ENCODE measurements at regions not wholly inside any gene's neighbourhood (a gene's known extent, or its start where the extent isn't known, plus 50 kb on each side); places are given as distances from the start of the nearest gene placed in this dataset.
A peak's percentile ranks its signal among the peaks of the same experiment; 100 is the strongest.

DNA sequence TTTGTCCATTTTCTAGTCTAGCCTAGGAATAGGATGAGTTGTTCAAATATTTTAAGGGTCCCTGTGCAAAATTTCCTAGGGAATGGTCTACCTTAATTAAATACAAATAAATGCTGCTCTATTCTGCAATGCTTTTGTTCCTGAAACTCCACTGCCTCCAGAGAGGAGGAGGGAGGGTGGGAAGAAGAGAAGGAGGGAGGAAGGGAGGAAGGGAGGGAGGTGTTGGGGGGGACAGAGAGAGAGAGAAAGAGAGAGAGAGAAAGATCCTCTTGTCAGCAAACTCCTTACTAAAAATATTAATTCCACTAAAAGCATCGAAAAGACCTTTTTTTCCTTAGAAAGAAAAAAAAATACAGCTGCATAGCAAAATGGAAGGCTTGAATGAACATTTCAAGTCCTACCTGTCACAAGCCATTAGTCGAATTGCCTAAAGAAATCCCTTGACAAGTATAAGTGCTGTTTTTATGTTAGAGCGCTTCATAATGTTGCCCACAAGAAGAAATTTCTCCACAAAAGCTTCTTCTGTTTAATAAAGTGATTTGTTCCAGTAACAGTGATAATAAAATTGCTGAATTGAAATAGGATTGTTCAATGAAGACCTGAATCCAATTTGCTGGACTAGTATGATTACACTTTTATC lies 106.0 kb downstream of the NKX6-1 start:
- TF ChIP-seq, protein P1, sequence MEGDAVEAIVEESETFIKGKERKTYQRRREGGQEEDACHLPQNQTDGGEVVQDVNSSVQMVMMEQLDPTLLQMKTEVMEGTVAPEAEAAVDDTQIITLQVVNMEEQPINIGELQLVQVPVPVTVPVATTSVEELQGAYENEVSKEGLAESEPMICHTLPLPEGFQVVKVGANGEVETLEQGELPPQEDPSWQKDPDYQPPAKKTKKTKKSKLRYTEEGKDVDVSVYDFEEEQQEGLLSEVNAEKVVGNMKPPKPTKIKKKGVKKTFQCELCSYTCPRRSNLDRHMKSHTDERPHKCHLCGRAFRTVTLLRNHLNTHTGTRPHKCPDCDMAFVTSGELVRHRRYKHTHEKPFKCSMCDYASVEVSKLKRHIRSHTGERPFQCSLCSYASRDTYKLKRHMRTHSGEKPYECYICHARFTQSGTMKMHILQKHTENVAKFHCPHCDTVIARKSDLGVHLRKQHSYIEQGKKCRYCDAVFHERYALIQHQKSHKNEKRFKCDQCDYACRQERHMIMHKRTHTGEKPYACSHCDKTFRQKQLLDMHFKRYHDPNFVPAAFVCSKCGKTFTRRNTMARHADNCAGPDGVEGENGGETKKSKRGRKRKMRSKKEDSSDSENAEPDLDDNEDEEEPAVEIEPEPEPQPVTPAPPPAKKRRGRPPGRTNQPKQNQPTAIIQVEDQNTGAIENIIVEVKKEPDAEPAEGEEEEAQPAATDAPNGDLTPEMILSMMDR (IDR thresholded peaks at IDR 0.05), result no peak
- Mint-ChIP-seq H3K9me3 (no peaks in the 10 kb centered on the region), H3K36me3 (ENCODE audit: low read depth) (no peaks in the 10 kb centered on the region), H3K4me3 (no peak overlapping the region), H3K4me1 (no peaks in the 10 kb centered on the region), H3K27me3 (ENCODE audit: low read depth, poor library complexity) (peaks cover 11% of the 10 kb centered on the region), H3K27ac (no peak overlapping the region)
- no peak for DNase-seq

DNA sequence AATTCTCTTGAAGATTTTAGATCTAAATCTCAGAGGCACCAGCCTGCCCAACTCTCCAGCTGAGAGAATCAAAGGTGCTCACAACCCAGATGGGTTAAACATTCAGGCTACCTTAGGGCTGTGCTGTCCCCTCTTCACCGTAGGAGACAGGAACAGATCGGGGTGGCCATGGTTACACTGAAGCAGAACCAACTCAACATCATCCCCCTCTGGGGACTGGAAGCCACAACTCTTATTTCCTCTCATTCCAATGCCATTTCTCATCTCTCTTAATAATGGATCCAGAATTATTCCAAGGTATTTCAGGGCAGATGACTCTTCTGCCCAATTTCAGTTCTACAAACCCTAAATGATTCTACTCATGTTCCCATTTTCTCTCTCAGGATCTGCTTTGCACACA lies 109.7 kb downstream of the NKX6-1 start:
- no peaks in the 10 kb centered on the region for H3K9me3 Mint-ChIP-seq
- H3K27ac Mint-ChIP-seq, result no peak overlapping the region
- H3K4me1 Mint-ChIP-seq, result peaks cover 16% of the 10 kb centered on the region
- no peak overlapping the region for H3K4me3 Mint-ChIP-seq
- DNase-seq, result no peak
- H3K27me3 Mint-ChIP-seq (ENCODE audit: low read depth, poor library complexity), result peaks cover 14% of the 10 kb centered on the region
- TF ChIP-seq, protein P1 (IDR thresholded peaks at IDR 0.05), result no peak
- H3K36me3 Mint-ChIP-seq (ENCODE audit: low read depth), result no peaks in the 10 kb centered on the region

DNA sequence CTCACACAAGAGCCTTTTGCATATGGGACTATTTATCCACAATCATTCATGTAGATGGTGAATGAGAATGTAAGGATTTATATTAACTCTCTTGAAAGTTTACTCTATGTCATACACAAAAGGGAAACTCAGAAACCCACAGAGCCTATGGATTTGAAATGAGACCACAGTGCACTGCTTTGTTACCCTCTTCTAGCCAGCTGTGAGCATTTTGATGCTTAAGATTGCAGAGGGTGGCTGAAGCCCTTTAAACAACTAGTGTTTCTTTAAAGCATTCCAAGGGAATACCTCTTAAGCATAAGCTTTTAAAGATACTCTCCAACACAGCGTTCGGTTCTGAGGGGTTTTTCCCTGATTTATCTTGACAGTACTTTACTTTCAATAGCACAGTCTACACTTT lies 113.9 kb downstream of the NKX6-1 start:
- Mint-ChIP-seq H3K9me3 (no peaks in the 10 kb centered on the region), H3K27me3 (ENCODE audit: low read depth, poor library complexity) (peaks cover 20% of the 10 kb centered on the region), H3K27ac (no peak overlapping the region), H3K4me1 (peaks cover 20% of the 10 kb centered on the region), H3K4me3 (no peak overlapping the region), H3K36me3 (ENCODE audit: low read depth) (no peaks in the 10 kb centered on the region)
- TF ChIP-seq, protein P1 (IDR thresholded peaks at IDR 0.05), result no peak
- DNase-seq, result no peak

DNA sequence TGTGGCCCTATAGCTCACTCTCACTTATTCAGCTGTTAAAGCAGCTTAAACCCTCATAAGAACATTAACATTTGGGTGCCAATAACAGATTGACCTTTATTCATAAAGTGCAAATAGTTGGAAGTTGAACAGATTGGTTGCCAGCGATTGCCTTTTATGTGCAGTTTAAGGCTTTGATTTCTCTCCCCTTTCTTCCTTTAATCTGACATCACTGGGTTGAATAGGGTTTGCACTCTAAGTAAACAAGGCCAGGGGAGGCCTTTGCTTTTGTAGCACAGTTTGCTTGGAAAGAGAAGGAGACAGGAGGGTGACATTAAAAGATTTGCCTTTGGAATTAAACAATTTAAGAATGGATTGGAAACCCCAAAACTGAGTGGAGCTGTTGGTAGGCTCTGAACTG lies 114.3 kb downstream of the NKX6-1 start:
- DNase-seq, result no peak
- TF ChIP-seq, protein P1 (IDR thresholded peaks at IDR 0.05), result no peak
- Mint-ChIP-seq H3K4me3 (no peak overlapping the region), H3K27ac (peak overlapping the region; percentile 78), H3K9me3 (no peaks in the 10 kb centered on the region), H3K27me3 (ENCODE audit: low read depth, poor library complexity) (peaks cover 22% of the 10 kb centered on the region), H3K36me3 (ENCODE audit: low read depth) (no peaks in the 10 kb centered on the region), H3K4me1 (peaks cover 24% of the 10 kb centered on the region)

DNA sequence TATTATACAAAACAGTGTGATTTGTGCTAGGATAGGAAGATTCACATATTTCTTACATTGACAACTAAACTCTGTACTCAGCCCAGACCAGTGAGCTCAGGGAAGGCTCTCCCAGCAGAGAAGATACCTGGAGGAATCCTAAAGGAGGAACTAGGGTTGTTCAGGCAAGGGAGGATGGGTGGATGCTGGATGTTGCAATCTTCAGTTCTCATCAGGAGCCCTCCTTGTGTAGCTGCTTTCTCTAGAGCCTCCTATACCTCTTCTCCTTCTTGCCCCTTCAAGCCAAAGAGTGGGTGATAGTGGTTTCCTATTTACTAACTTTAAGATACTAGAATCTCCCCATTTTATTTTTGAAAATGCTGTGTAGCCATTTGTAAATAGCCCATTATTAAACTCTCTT lies 117.3 kb downstream of the NKX6-1 start:
- H3K9me3 Mint-ChIP-seq, result no peaks in the 10 kb centered on the region
- H3K27me3 Mint-ChIP-seq (ENCODE audit: low read depth, poor library complexity), result peaks cover 31% of the 10 kb centered on the region
- H3K4me3 Mint-ChIP-seq, result no peak overlapping the region
- no peak overlapping the region for H3K27ac Mint-ChIP-seq
- peaks cover 34% of the 10 kb centered on the region for H3K4me1 Mint-ChIP-seq
- TF ChIP-seq, protein P1 (IDR thresholded peaks at IDR 0.05), result no peak
- DNase-seq, result no peak
- no peaks in the 10 kb centered on the region for H3K36me3 Mint-ChIP-seq (ENCODE audit: low read depth)

DNA sequence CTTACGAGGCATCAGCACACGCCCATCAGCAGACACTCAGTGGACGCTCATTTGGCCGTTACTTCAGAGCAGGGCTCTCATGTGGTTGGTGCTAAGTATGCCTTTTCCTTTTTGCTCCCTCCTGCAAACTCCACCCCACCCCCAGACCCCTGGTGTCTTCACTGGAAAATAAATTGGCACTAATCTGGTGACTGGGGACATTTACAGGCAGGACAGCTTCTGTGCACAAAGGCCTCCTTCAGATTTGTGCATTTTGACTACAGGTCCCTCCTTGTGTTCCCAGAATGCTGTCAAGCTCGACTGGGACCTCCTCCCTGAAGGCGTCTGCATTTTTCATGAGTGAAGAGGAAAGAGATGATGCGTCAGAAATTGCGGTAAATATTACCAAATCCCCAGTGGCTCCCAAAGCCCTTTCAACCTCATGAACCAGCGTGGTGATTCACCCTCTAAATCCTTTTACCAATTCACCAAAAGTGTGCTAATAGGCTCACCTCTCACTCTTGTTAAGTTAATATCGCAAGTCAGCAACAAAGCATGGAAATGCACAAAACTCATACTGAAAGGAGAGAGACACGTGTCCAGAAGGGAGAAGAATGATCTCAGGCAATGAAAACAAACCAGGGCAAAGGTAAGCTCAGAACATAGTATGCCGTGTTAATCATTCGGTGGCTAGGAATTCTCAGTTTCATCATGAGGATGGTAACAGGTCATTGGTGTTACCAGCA lies 119.0 kb downstream of the NKX6-1 start:
- Mint-ChIP-seq H3K27ac (no peak overlapping the region), H3K9me3 (no peaks in the 10 kb centered on the region), H3K27me3 (ENCODE audit: low read depth, poor library complexity) (peaks cover 27% of the 10 kb centered on the region), H3K36me3 (ENCODE audit: low read depth) (no peaks in the 10 kb centered on the region), H3K4me1 (peaks cover 25% of the 10 kb centered on the region), H3K4me3 (no peak overlapping the region)
- no peak for DNase-seq
- TF ChIP-seq, protein P1 (IDR thresholded peaks at IDR 0.05), result no peak
